ENCODE measurements at regions not wholly inside any gene's neighbourhood (a gene's known extent, or its start where the extent isn't known, plus 50 kb on each side); places are given as distances from the start of the nearest gene placed in this dataset.
"Not testable (repeated sequence)": the region's sequence is repeated elsewhere in the genome, so short reads cannot be mapped to it uniquely, and the experiment has no call there.

DNA sequence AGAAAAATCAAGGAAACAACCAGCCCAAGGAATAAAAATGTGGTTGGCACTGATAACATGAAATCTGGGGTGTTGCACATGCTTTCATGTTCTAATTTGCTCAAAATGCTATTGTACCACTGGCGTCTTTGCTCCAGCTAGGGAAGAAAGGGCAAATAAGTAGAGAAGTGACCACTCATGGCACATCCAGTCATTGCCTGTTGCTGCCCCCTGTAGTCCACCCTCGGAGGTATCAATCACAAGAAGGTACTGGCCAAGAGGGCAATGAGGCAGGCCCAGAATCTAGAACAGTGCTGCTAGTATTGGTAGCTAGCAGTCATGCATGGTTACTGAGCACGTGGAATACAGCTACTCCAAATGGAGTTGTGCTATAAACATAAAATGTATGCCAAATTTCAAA is 213.4 kb downstream of the CDCA7 start:
- Histone ChIP-seq H3K27me3 (peaks cover 0 to 9% of the 10 kb centered on the region in 2 donors), H3K36me3 (no peaks in the 10 kb centered on the region), H3K4me3 (no peak overlapping the region), H3K4me1 (peaks cover 0 to 8% of the 10 kb centered on the region in 2 donors), H3K27ac (no peak overlapping the region), H3K9me3 (no peaks in the 10 kb centered on the region)
- ATAC-seq: peak; percentile 61
- intact Hi-C loops (cut with DNase I): no loop called here
- DNase-seq: no peak
- TF ChIP-seq, protein P1, sequence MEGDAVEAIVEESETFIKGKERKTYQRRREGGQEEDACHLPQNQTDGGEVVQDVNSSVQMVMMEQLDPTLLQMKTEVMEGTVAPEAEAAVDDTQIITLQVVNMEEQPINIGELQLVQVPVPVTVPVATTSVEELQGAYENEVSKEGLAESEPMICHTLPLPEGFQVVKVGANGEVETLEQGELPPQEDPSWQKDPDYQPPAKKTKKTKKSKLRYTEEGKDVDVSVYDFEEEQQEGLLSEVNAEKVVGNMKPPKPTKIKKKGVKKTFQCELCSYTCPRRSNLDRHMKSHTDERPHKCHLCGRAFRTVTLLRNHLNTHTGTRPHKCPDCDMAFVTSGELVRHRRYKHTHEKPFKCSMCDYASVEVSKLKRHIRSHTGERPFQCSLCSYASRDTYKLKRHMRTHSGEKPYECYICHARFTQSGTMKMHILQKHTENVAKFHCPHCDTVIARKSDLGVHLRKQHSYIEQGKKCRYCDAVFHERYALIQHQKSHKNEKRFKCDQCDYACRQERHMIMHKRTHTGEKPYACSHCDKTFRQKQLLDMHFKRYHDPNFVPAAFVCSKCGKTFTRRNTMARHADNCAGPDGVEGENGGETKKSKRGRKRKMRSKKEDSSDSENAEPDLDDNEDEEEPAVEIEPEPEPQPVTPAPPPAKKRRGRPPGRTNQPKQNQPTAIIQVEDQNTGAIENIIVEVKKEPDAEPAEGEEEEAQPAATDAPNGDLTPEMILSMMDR (IDR thresholded peaks at IDR 0.05): no peak

DNA sequence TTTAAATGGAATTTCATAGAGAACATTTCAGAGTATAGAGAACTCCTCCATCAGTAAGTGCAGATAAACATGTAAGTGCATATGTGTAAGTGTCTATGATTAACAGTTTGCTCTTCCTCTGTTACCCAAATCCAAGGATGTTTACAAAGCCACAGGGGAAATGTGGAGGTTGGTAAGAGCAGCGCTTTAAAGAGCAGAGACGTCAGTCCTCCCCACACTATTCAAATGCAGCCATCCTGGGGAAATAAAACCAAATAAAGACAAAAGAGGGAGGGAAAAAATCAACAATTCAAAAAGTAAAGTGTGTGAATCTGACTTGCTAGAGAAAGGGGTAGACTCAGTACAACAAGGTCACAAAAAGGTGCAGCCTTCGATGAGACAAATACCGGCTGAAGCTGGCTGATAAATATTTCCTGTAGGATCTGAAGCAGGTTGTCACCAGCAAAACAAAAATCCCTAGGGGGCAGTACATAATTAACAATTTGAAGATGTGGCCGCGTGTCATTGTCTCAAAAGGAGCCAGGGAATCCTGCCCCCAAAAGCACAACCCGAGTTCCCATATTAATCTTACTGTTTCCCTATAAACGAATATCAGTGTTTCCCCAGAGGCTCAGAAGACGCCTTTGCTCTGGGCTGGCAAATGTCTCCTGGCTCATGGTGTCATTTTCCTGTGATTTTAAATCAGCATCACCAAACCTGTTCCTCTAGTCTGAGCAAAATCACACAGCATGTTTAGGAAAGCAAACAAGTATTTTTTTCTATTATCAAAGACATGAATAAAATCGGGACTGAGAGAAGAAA is 216.5 kb downstream of the CDCA7 start:
- H3K36me3 ChIP-seq: no peaks in the 10 kb centered on the region
- no peak overlapping the region for H3K4me3 ChIP-seq
- DNase-seq (peak in 1 of 4 donors; percentile 45), ATAC-seq (peak; percentile 73)
- H3K9me3 ChIP-seq: no peaks in the 10 kb centered on the region
- peaks cover 0 to 8% of the 10 kb centered on the region in 2 donors for H3K4me1 ChIP-seq
- peaks cover 0 to 9% of the 10 kb centered on the region in 2 donors for H3K27me3 ChIP-seq
- H3K27ac ChIP-seq: no peak overlapping the region
- intact Hi-C loops (cut with DNase I): no loop called here
- TF ChIP-seq, protein P1 (IDR thresholded peaks at IDR 0.05): no peak

DNA sequence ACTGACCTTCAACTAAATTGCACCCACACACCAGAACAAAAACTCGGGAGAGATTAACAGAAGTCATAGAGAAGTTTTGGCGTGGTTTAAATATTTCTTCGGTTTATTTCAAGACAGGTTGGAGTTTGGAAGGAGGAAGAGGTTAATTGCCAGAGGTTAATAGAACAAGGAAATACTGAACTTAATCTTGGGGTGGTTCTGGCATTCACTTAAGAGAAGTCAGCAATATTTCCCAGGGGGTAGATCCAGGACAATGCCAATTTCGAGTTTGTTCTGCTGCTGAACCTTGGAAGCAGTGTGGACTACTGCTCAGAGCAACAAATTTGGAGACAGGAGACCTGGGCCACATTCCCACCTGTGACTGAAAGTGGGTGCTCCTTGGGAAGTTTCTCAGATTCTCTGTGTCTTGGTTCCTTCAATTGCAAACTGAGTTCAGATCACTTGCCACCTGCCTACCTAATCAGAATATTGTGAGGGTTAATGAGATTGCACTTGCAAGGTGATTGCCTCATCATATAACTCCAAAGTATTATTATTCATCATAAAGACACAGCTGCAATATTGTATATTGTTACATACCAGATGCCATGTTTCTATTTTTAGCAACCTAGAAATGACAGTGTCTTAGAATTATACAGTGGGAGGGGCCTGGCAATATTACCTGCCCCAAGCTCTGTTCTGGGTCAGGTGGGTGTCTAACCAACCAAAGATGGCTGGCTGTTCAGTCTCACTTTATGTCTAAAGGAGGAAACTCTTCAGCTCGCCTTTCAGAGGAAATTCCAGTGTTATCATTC is 217.4 kb downstream of the CDCA7 start:
- Histone ChIP-seq H3K36me3 (no peaks in the 10 kb centered on the region), H3K27me3 (peaks cover 0 to 9% of the 10 kb centered on the region in 2 donors), H3K9me3 (no peaks in the 10 kb centered on the region), H3K4me1 (peaks cover 0 to 8% of the 10 kb centered on the region in 2 donors), H3K27ac (no peak overlapping the region), H3K4me3 (no peak overlapping the region)
- intact Hi-C loops (cut with DNase I): no loop called here
- TF ChIP-seq, protein P1 (IDR thresholded peaks at IDR 0.05): no peak
- ATAC-seq (peak; percentile 28), DNase-seq (no peak)

DNA sequence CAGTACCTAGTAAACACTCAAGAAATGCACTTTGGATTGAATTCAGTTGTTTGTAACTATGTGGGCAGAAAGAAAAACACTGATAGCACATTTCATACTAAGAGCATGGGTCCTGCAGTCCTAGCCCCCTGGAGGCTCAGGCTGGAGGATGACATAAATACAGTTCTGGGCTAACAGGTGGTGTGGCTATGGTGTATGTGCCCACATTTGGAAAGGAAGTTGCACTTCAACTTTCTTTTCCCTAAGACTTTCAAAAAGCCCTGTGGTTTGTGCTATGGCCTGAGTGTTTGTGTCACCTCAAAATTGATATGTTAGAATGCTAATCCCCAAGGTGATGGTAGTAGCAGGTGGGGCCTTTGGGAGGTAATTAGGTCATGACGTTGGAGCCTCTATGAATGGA is 218.2 kb downstream of the CDCA7 start:
- Histone ChIP-seq H3K9me3 (no peaks in the 10 kb centered on the region), H3K4me3 (no peak overlapping the region), H3K4me1 (peaks cover 0 to 8% of the 10 kb centered on the region in 2 donors), H3K36me3 (no peaks in the 10 kb centered on the region), H3K27me3 (peaks cover 0 to 9% of the 10 kb centered on the region in 2 donors), H3K27ac (no peak overlapping the region)
- TF ChIP-seq, protein P1 (IDR thresholded peaks at IDR 0.05): no peak
- intact Hi-C loops (cut with DNase I): no loop called here
- no peak for DNase-seq
- no peak for ATAC-seq

DNA sequence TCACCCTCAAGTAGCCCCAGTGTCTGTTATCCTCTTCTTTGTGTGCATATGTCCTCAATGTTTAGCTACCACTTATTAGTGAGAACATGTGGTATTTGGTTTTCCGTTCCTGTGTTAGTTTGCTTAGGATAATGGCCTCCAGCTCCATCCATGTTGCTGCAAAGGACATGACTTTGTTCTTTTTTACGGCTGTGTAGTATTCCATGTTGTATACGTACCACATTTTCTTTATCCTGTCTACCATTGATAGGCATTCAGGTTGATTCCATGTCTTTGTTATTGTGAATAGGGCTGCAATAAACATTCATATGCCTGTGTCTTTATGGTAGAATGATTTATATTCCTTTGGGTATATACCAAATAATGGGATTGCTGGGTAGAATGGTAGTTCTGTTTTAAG is 219.1 kb downstream of the CDCA7 start:
- H3K4me3 ChIP-seq; H3K9me3 ChIP-seq; H3K36me3 ChIP-seq; H3K27me3 ChIP-seq; intact Hi-C loops (cut with DNase I); DNase-seq; H3K4me1 ChIP-seq; ATAC-seq; H3K27ac ChIP-seq: not testable (repeated sequence)

Measured in left lung (tissue), 4 donors.